NB4 (cell line): ENCODE measurements at regions not wholly inside any gene's neighbourhood (a gene's known extent, or its start where the extent isn't known, plus 50 kb on each side); places are given as distances from the start of the nearest gene placed in this dataset.

Experiments
- MYC ChIP-seq: IDR thresholded peaks from 2 replicates; pipeline ENCODE4 v1.6.1; 2011; ENCODE audit warnings: low read depth, low read length
- POLR2A ChIP-seq: IDR thresholded peaks from 2 replicates; pipeline ENCODE4 v1.6.1; 2011; ENCODE audit warnings: mild to moderate bottlenecking; ENCODE audit not compliant: insufficient read length; ENCODE audit errors: extremely low read depth
- TF ChIP-seq, protein P1 (sequence below): IDR thresholded peaks from 2 replicates; pipeline ENCODE4 v1.6.1; 2011; ENCODE audit warnings: low read depth, low read length
- TF ChIP-seq, protein P2 (sequence below): IDR thresholded peaks from one replicate; pipeline ENCODE4 v1.5.1; 2012; ENCODE audit warnings: low read depth, low read length

DNA sequence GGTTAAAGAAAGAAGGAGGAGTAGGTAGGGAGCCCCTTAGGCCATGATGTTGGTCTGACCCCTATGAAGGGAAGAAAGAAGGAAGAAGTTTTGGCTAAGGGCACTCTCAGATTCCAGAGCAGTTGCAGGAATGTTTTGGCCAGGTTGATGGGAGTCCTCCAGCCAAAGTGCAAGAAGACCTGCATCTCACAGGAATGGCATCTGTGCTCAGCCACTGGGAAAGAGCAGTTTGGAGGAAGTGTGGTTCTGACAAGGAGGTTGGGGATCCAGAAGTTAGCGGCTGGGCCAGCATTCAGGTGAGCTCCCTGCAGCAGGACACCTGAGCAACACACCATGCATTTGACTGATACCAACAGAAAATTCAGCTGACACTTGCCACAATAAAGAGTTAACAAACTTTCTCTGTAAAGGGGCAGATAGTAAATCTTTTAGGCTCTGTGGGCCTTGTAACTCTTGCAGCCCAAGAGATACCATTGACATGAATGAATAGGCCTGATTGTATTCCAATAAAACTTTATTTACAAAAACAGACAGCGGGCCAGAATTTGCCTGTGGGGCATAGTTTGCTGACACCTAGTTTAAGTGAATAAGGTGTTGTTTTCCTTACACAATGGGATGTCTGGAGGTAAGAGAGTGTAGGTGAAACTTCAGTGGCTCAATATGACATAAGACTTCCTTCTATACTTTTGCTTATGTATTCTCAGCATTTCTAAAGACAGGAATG lies 71.0 kb downstream of the EDN1 start:
- TF ChIP-seq, protein P1, sequence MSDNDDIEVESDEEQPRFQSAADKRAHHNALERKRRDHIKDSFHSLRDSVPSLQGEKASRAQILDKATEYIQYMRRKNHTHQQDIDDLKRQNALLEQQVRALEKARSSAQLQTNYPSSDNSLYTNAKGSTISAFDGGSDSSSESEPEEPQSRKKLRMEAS: no peak
- TF ChIP-seq, protein P2, sequence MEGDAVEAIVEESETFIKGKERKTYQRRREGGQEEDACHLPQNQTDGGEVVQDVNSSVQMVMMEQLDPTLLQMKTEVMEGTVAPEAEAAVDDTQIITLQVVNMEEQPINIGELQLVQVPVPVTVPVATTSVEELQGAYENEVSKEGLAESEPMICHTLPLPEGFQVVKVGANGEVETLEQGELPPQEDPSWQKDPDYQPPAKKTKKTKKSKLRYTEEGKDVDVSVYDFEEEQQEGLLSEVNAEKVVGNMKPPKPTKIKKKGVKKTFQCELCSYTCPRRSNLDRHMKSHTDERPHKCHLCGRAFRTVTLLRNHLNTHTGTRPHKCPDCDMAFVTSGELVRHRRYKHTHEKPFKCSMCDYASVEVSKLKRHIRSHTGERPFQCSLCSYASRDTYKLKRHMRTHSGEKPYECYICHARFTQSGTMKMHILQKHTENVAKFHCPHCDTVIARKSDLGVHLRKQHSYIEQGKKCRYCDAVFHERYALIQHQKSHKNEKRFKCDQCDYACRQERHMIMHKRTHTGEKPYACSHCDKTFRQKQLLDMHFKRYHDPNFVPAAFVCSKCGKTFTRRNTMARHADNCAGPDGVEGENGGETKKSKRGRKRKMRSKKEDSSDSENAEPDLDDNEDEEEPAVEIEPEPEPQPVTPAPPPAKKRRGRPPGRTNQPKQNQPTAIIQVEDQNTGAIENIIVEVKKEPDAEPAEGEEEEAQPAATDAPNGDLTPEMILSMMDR: no peak
- TF ChIP-seq POLR2A (no peak), MYC (no peak)
